ENCODE measurements at regions not wholly inside any gene's neighbourhood (a gene's known extent, or its start where the extent isn't known, plus 50 kb on each side); places are given as distances from the start of the nearest gene placed in this dataset.

- DNase-seq (ENCODE audit: low read depth in 4 of 4, low spot score in 2 of 4): no peak
Observed at GRCh38 chr4:11904846-11905739, 476.4 kb upstream of the HS3ST1 start.

- no peak for DNase-seq (ENCODE audit: low read depth in 4 of 4, low spot score in 2 of 4)
Observed at GRCh38 chr4:11904117-11904535, 475.4 kb upstream of the HS3ST1 start.

- DNase-seq (ENCODE audit: low read depth in 4 of 4, low spot score in 2 of 4): no peak
Observed at GRCh38 chr4:11901089-11901488, 472.4 kb upstream of the HS3ST1 start.

- no peak for DNase-seq (ENCODE audit: low read depth in 4 of 4, low spot score in 2 of 4)
Observed at GRCh38 chr4:11900359-11900758, 471.7 kb upstream of the HS3ST1 start.

- DNase-seq (ENCODE audit: low read depth in 4 of 4, low spot score in 2 of 4): no peak
Observed at GRCh38 chr4:11898796-11899195, 470.1 kb upstream of the HS3ST1 start.

- no peak for DNase-seq (ENCODE audit: low read depth in 4 of 4, low spot score in 2 of 4)
Observed at GRCh38 chr4:11895766-11896165, 467.1 kb upstream of the HS3ST1 start.

- DNase-seq (ENCODE audit: low read depth in 4 of 4, low spot score in 2 of 4): no peak
Observed at GRCh38 chr4:11894977-11895376, 466.3 kb upstream of the HS3ST1 start.

GRCh38 chr4:11894221-11894620 is 465.5 kb upstream of the HS3ST1 start:
- DNase-seq (ENCODE audit: low read depth in 4 of 4, low spot score in 2 of 4): no peak

- no peak for DNase-seq (ENCODE audit: low read depth in 4 of 4, low spot score in 2 of 4)
Observed at GRCh38 chr4:11889099-11889498, 460.4 kb upstream of the HS3ST1 start.

GRCh38 chr4:11881947-11882346 is 453.3 kb upstream of the HS3ST1 start:
- DNase-seq (ENCODE audit: low read depth in 4 of 4, low spot score in 2 of 4): no peak

- no peak for DNase-seq (ENCODE audit: low read depth in 4 of 4, low spot score in 2 of 4)
Observed at GRCh38 chr4:11881364-11881763, 452.7 kb upstream of the HS3ST1 start.

- no peak for DNase-seq (ENCODE audit: low read depth in 4 of 4, low spot score in 2 of 4)
Observed at GRCh38 chr4:11878241-11878640, 449.5 kb upstream of the HS3ST1 start.

- no peak for DNase-seq (ENCODE audit: low read depth in 4 of 4, low spot score in 2 of 4)
Observed at GRCh38 chr4:11876104-11876503, 447.4 kb upstream of the HS3ST1 start.

GRCh38 chr4:11869191-11869870 is 440.6 kb upstream of the HS3ST1 start:
- DNase-seq (ENCODE audit: low read depth in 4 of 4, low spot score in 2 of 4): no peak

- no peak for DNase-seq (ENCODE audit: low read depth in 4 of 4, low spot score in 2 of 4)
Observed at GRCh38 chr4:11866391-11866790, 437.7 kb upstream of the HS3ST1 start.

- no peak for DNase-seq (ENCODE audit: low read depth in 4 of 4, low spot score in 2 of 4)
Observed at GRCh38 chr4:11860996-11861395, 432.3 kb upstream of the HS3ST1 start.

GRCh38 chr4:11857881-11858280 is 429.2 kb upstream of the HS3ST1 start:
- no peak for DNase-seq (ENCODE audit: low read depth in 4 of 4, low spot score in 2 of 4)

- no peak for DNase-seq (ENCODE audit: low read depth in 4 of 4, low spot score in 2 of 4)
Observed at GRCh38 chr4:11847167-11847566, 418.5 kb upstream of the HS3ST1 start.

GRCh38 chr4:11843927-11844326 is 415.2 kb upstream of the HS3ST1 start:
- no peak for DNase-seq (ENCODE audit: low read depth in 4 of 4, low spot score in 2 of 4)

- no peak for DNase-seq (ENCODE audit: low read depth in 4 of 4, low spot score in 2 of 4)
Observed at GRCh38 chr4:11843340-11843739, 414.6 kb upstream of the HS3ST1 start.

- DNase-seq (ENCODE audit: low read depth in 4 of 4, low spot score in 2 of 4): no peak
Observed at GRCh38 chr4:11842620-11843263, 414.0 kb upstream of the HS3ST1 start.

- DNase-seq (ENCODE audit: low read depth in 4 of 4, low spot score in 2 of 4): no peak
Observed at GRCh38 chr4:11839889-11840288, 411.2 kb upstream of the HS3ST1 start.

Data from left renal cortex interstitium (tissue), 4 donors.